ENCODE measurements at regions not wholly inside any gene's neighbourhood (a gene's known extent, or its start where the extent isn't known, plus 50 kb on each side); places are given as distances from the start of the nearest gene placed in this dataset.

DNA sequence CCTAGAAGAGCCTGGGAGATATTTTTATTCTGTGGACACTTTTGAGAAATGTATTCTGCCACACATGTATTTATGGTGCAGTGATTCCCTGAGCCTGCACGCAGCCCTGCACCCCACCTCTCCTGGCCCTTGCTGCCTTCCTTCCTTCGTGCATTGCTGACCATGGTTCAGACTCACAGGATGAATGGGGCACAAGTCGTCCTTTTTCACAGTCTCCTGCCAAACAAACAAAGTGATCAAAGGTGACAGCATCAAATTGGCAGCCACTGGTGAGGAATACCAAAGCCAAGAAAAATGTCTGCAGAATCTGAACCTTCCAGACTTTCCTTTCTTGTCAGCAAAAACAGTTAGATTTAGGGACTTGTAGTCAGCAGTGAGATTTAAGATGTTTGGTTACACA, 215.0 kb downstream of the ACTR3B start:
- TF ChIP-seq, protein P1, sequence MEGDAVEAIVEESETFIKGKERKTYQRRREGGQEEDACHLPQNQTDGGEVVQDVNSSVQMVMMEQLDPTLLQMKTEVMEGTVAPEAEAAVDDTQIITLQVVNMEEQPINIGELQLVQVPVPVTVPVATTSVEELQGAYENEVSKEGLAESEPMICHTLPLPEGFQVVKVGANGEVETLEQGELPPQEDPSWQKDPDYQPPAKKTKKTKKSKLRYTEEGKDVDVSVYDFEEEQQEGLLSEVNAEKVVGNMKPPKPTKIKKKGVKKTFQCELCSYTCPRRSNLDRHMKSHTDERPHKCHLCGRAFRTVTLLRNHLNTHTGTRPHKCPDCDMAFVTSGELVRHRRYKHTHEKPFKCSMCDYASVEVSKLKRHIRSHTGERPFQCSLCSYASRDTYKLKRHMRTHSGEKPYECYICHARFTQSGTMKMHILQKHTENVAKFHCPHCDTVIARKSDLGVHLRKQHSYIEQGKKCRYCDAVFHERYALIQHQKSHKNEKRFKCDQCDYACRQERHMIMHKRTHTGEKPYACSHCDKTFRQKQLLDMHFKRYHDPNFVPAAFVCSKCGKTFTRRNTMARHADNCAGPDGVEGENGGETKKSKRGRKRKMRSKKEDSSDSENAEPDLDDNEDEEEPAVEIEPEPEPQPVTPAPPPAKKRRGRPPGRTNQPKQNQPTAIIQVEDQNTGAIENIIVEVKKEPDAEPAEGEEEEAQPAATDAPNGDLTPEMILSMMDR (IDR thresholded peaks at IDR 0.05) = no peak
- TF ChIP-seq EZH2 (IDR thresholded peaks at IDR 0.05) = no peak
- TF ChIP-seq EZH2phosphoT487 (IDR thresholded peaks at IDR 0.05) = no peak

All from neural progenitor cell (in vitro differentiated cells).